IPS-18a (cell line): ENCODE measurements at regions not wholly inside any gene's neighbourhood (a gene's known extent, or its start where the extent isn't known, plus 50 kb on each side); places are given as distances from the start of the nearest gene placed in this dataset.

Experiments
- H3K27ac ChIP-seq: one replicate; pipeline ENCODE4 v1.5.1; 2013; ENCODE audit warnings: low read length
- H3K27me3 ChIP-seq: one replicate; pipeline ENCODE4 v1.6.1; 2013; ENCODE audit warnings: mild to moderate bottlenecking, low read length; ENCODE audit not compliant: control insufficient read depth, insufficient read depth
- H3K36me3 ChIP-seq: one replicate; pipeline ENCODE4 v1.6.1; 2013; ENCODE audit warnings: low read depth, low read length; ENCODE audit not compliant: control insufficient read depth
- H3K4me1 ChIP-seq: one replicate; pipeline ENCODE4 v1.6.1; 2013; ENCODE audit warnings: low read depth, low read length; ENCODE audit not compliant: control insufficient read depth
- H3K4me3 ChIP-seq: one replicate; pipeline ENCODE4 v1.5.1; 2013; ENCODE audit warnings: low read length
- H3K9ac ChIP-seq: one replicate; pipeline ENCODE4 v1.6.1; 2013; ENCODE audit warnings: mild to moderate bottlenecking, low read length, moderate library complexity
- H3K9me3 ChIP-seq: one replicate; pipeline ENCODE4 v1.6.1; 2013; ENCODE audit warnings: low read depth, low read length; ENCODE audit not compliant: control insufficient read depth

- Histone ChIP-seq H3K4me1 (no peaks in the 10 kb centered on the region), H3K9me3 (no peaks in the 10 kb centered on the region), H3K27me3 (no peaks in the 10 kb centered on the region), H3K27ac (no peak overlapping the region), H3K9ac (no peak overlapping the region), H3K4me3 (no peak overlapping the region), H3K36me3 (no peaks in the 10 kb centered on the region)
Observed at GRCh38 chr10:2980791-2981360, 86.5 kb upstream of the PFKP start.

GRCh38 chr10:2980116-2980515 is 87.2 kb upstream of the PFKP start:
- H3K9ac ChIP-seq, result no peak overlapping the region
- H3K9me3 ChIP-seq, result no peaks in the 10 kb centered on the region
- no peaks in the 10 kb centered on the region for H3K27me3 ChIP-seq
- H3K27ac ChIP-seq, result no peak overlapping the region
- H3K4me1 ChIP-seq, result no peaks in the 10 kb centered on the region
- no peaks in the 10 kb centered on the region for H3K36me3 ChIP-seq
- H3K4me3 ChIP-seq, result no peak overlapping the region

- Histone ChIP-seq H3K9ac (no peak overlapping the region), H3K9me3 (no peaks in the 10 kb centered on the region), H3K27me3 (no peaks in the 10 kb centered on the region), H3K4me1 (no peaks in the 10 kb centered on the region), H3K36me3 (no peaks in the 10 kb centered on the region), H3K4me3 (no peak overlapping the region), H3K27ac (no peak overlapping the region)
Observed at GRCh38 chr10:2979306-2979705, 88.0 kb upstream of the PFKP start.

GRCh38 chr10:2978574-2979273 is 88.6 kb upstream of the PFKP start:
- Histone ChIP-seq H3K27me3 (no peaks in the 10 kb centered on the region), H3K4me1 (no peaks in the 10 kb centered on the region)

GRCh38 chr10:2978111-2978510 is 89.2 kb upstream of the PFKP start:
- H3K4me3 ChIP-seq, result no peak overlapping the region
- no peak overlapping the region for H3K27ac ChIP-seq
- no peak overlapping the region for H3K9ac ChIP-seq
- no peaks in the 10 kb centered on the region for H3K27me3 ChIP-seq
- no peaks in the 10 kb centered on the region for H3K36me3 ChIP-seq
- H3K4me1 ChIP-seq, result no peaks in the 10 kb centered on the region
- H3K9me3 ChIP-seq, result no peaks in the 10 kb centered on the region

More at GRCh38 chr10:2978574-2979273, 88.6 kb upstream of the PFKP start:
- H3K27ac ChIP-seq, result no peak overlapping the region
- H3K9me3 ChIP-seq, result no peaks in the 10 kb centered on the region
- no peak overlapping the region for H3K9ac ChIP-seq
- no peaks in the 10 kb centered on the region for H3K36me3 ChIP-seq
- H3K4me3 ChIP-seq, result no peak overlapping the region

- H3K4me1 ChIP-seq, result no peaks in the 10 kb centered on the region
- no peaks in the 10 kb centered on the region for H3K27me3 ChIP-seq
- no peaks in the 10 kb centered on the region for H3K9me3 ChIP-seq
- H3K9ac ChIP-seq, result no peak overlapping the region
- H3K4me3 ChIP-seq, result no peak overlapping the region
- no peaks in the 10 kb centered on the region for H3K36me3 ChIP-seq
- no peak overlapping the region for H3K27ac ChIP-seq
Observed at GRCh38 chr10:2974503-2975207, 92.7 kb upstream of the PFKP start.

GRCh38 chr10:2974083-2974482 is 93.3 kb upstream of the PFKP start:
- H3K4me1 ChIP-seq, result no peaks in the 10 kb centered on the region
- no peak overlapping the region for H3K9ac ChIP-seq
- no peak overlapping the region for H3K4me3 ChIP-seq
- H3K9me3 ChIP-seq, result no peaks in the 10 kb centered on the region
- H3K27me3 ChIP-seq, result no peaks in the 10 kb centered on the region
- H3K36me3 ChIP-seq, result no peaks in the 10 kb centered on the region
- H3K27ac ChIP-seq, result no peak overlapping the region

- Histone ChIP-seq H3K4me1 (no peaks in the 10 kb centered on the region), H3K27ac (no peak overlapping the region), H3K4me3 (no peak overlapping the region), H3K27me3 (no peaks in the 10 kb centered on the region), H3K9me3 (no peaks in the 10 kb centered on the region), H3K9ac (no peak overlapping the region), H3K36me3 (no peaks in the 10 kb centered on the region)
Observed at GRCh38 chr10:2972810-2973209, 94.5 kb upstream of the PFKP start.

- Histone ChIP-seq H3K27me3 (no peaks in the 10 kb centered on the region), H3K36me3 (no peaks in the 10 kb centered on the region), H3K27ac (no peak overlapping the region), H3K4me3 (no peak overlapping the region), H3K4me1 (no peaks in the 10 kb centered on the region), H3K9ac (no peak overlapping the region), H3K9me3 (no peaks in the 10 kb centered on the region)
Observed at GRCh38 chr10:2972216-2972615, 95.1 kb upstream of the PFKP start.

- Histone ChIP-seq H3K27me3 (no peaks in the 10 kb centered on the region), H3K27ac (no peak overlapping the region), H3K9me3 (no peaks in the 10 kb centered on the region), H3K36me3 (no peaks in the 10 kb centered on the region), H3K9ac (no peak overlapping the region), H3K4me1 (no peaks in the 10 kb centered on the region), H3K4me3 (no peak overlapping the region)
Observed at GRCh38 chr10:2970190-2970823, 97.0 kb upstream of the PFKP start.

GRCh38 chr10:2968401-2969058 is 98.8 kb upstream of the PFKP start:
- no peak overlapping the region for H3K4me3 ChIP-seq
- no peak overlapping the region for H3K9ac ChIP-seq
- peaks cover 5% of the 10 kb centered on the region for H3K4me1 ChIP-seq
- H3K27me3 ChIP-seq, result no peaks in the 10 kb centered on the region
- H3K27ac ChIP-seq, result no peak overlapping the region
- no peaks in the 10 kb centered on the region for H3K9me3 ChIP-seq
- H3K36me3 ChIP-seq, result no peaks in the 10 kb centered on the region
